SK-N-MC (cell line): ENCODE measurements at regions not wholly inside any gene's neighbourhood (a gene's known extent, or its start where the extent isn't known, plus 50 kb on each side); places are given as distances from the start of the nearest gene placed in this dataset.
"Not testable (repeated sequence)": the region's sequence is repeated elsewhere in the genome, so short reads cannot be mapped to it uniquely, and the experiment has no call there.

ENCODE experiments used
- DNase-seq: peaks from one replicate; pipeline ENCODE4 v3.0.0-alpha.2; 2011; ENCODE audit warnings: low read depth, low spot score
- H3K27ac ChIP-seq: fragments of 200-600 bp; sonication (generic); 2 replicates; pipeline ENCODE4 v1.5.1; 2016; ENCODE audit warnings: mixed run types
- H3K36me3 ChIP-seq: fragments of 200-600 bp; sonication (generic); 2 replicates; pipeline ENCODE4 v1.6.1; 2017; ENCODE audit warnings: antibody characterized with exemption, low read length, mixed read lengths; ENCODE audit not compliant: insufficient read depth
- H3K4me3 ChIP-seq: fragments of 200-600 bp; sonication (generic); 2 replicates; pipeline ENCODE4 v1.5.1; 2016
- H3K9ac ChIP-seq: fragments of 200-600 bp; sonication (generic); 2 replicates; pipeline ENCODE4 v1.8.0; 2017; ENCODE audit warnings: mixed run types, mixed read lengths; ENCODE audit not compliant: insufficient read length
- H3K9me3 ChIP-seq: fragments of 200-600 bp; sonication (generic); 2 replicates; pipeline ENCODE4 v1.6.1; 2017; ENCODE audit warnings: low read depth, mild to moderate bottlenecking, antibody characterized with exemption, low read length, moderate library complexity, mixed read lengths
- EZH2 ChIP-seq: fragments of 200-600 bp; sonication (generic); IDR thresholded peaks from one replicate; pipeline ENCODE4 v1.6.1; 2017; ENCODE audit warnings: antibody characterized with exemption
- FOXP2 ChIP-seq: optimal IDR thresholded peaks from 2 replicates; pipeline ENCODE3; 2011; ENCODE audit warnings: mild to moderate bottlenecking, moderate library complexity; ENCODE audit not compliant: insufficient read depth; ENCODE audit errors: extremely low read length, control extremely low read depth
- POLR2AphosphoS5 ChIP-seq: IDR thresholded peaks from 2 replicates; pipeline ENCODE4 v1.6.1; 2012; ENCODE audit warnings: mild to moderate bottlenecking, low read depth, low read length, borderline replicate concordance

GRCh38 chr4:151475035-151475714, 66.2 kb downstream of the FHIP1A start:
- TF ChIP-seq FOXP2 = no peak
- TF ChIP-seq POLR2AphosphoS5 = no peak
- TF ChIP-seq EZH2 = no peak
- DNase-seq = no peak
- Histone ChIP-seq H3K36me3 (no peaks in the 10 kb centered on the region), H3K9ac (no peak overlapping the region), H3K4me3 (no peak overlapping the region), H3K9me3 (no peaks in the 10 kb centered on the region), H3K27ac (no peak overlapping the region)

GRCh38 chr4:151481813-151482212, 72.8 kb downstream of the FHIP1A start:
- no peaks in the 10 kb centered on the region for H3K9me3 ChIP-seq
- TF ChIP-seq POLR2AphosphoS5 (no peak), FOXP2 (no peak), EZH2 (no peak)

GRCh38 chr4:151484396-151485102, 75.6 kb downstream of the FHIP1A start:
- H3K27ac ChIP-seq = peak overlapping the region; percentile 26; the same call in 1 of the 2 replicates
- TF ChIP-seq POLR2AphosphoS5 (no peak), EZH2 (no peak), FOXP2 (no peak)
- H3K9ac ChIP-seq = no peak overlapping the region
- no peaks in the 10 kb centered on the region for H3K9me3 ChIP-seq
- H3K36me3 ChIP-seq = no peaks in the 10 kb centered on the region
- H3K4me3 ChIP-seq = no peak overlapping the region
- DNase-seq = peak; percentile 18

More at GRCh38 chr4:151481813-151482212, 72.8 kb downstream of the FHIP1A start:
- Histone ChIP-seq H3K9ac (no peak overlapping the region), H3K27ac (no peak overlapping the region), H3K36me3 (no peaks in the 10 kb centered on the region), H3K4me3 (no peak overlapping the region)
- DNase-seq = no peak

GRCh38 chr4:151485541-151486131, 76.7 kb downstream of the FHIP1A start:
- H3K9me3 ChIP-seq = no peaks in the 10 kb centered on the region
- no peak overlapping the region for H3K9ac ChIP-seq
- H3K36me3 ChIP-seq = no peaks in the 10 kb centered on the region
- no peak for TF ChIP-seq POLR2AphosphoS5
- TF ChIP-seq FOXP2 = no peak
- no peak for TF ChIP-seq EZH2
- no peak for DNase-seq
- H3K4me3 ChIP-seq = no peak overlapping the region
- no peak overlapping the region for H3K27ac ChIP-seq

- H3K27ac ChIP-seq = no peak overlapping the region
- no peak overlapping the region for H3K4me3 ChIP-seq
- no peak for TF ChIP-seq POLR2AphosphoS5
- TF ChIP-seq EZH2 = no peak
- no peak for TF ChIP-seq FOXP2
- H3K9ac ChIP-seq = no peak overlapping the region
- DNase-seq = no peak
- no peaks in the 10 kb centered on the region for H3K9me3 ChIP-seq
- H3K36me3 ChIP-seq = no peaks in the 10 kb centered on the region
Observed at GRCh38 chr4:151486168-151486567, 77.2 kb downstream of the FHIP1A start.

- no peak for TF ChIP-seq EZH2
- no peak for TF ChIP-seq FOXP2
- TF ChIP-seq POLR2AphosphoS5 = no peak
- H3K9me3 ChIP-seq = no peaks in the 10 kb centered on the region
- no peak overlapping the region for H3K4me3 ChIP-seq
- no peak overlapping the region for H3K9ac ChIP-seq
- no peaks in the 10 kb centered on the region for H3K36me3 ChIP-seq
- DNase-seq = no peak
- no peak overlapping the region for H3K27ac ChIP-seq
Observed at GRCh38 chr4:151488968-151489367, 80.0 kb downstream of the FHIP1A start.

- Histone ChIP-seq H3K36me3 (no peaks in the 10 kb centered on the region), H3K9ac (no peak overlapping the region), H3K4me3 (no peak overlapping the region), H3K9me3 (no peaks in the 10 kb centered on the region), H3K27ac (no peak overlapping the region)
- DNase-seq = no peak
- no peak for TF ChIP-seq FOXP2
- TF ChIP-seq POLR2AphosphoS5 = no peak
- no peak for TF ChIP-seq EZH2
Observed at GRCh38 chr4:151489462-151490203, 80.7 kb downstream of the FHIP1A start.

GRCh38 chr4:151495612-151496011, 86.6 kb downstream of the FHIP1A start:
- H3K9ac ChIP-seq, H3K9me3 ChIP-seq, DNase-seq, H3K4me3 ChIP-seq, H3K27ac ChIP-seq, H3K36me3 ChIP-seq: not testable (repeated sequence)

GRCh38 chr4:151511548-151511947, 102.6 kb downstream of the FHIP1A start:
- H3K9me3 ChIP-seq, H3K27ac ChIP-seq, H3K4me3 ChIP-seq, H3K9ac ChIP-seq, H3K36me3 ChIP-seq, DNase-seq: not testable (repeated sequence)
